ENCODE measurements at regions not wholly inside any gene's neighbourhood (a gene's known extent, or its start where the extent isn't known, plus 50 kb on each side); places are given as distances from the start of the nearest gene placed in this dataset.

GRCh38 chr1:5067246-5067645, 412.8 kb downstream of the AJAP1 start:
- DNase-seq, result no peak
- Histone ChIP-seq H3K36me3 (ENCODE audit: control insufficient read depth, insufficient read depth, low read length) (no peaks in the 10 kb centered on the region), H3K4me3 (ENCODE audit: low read depth, low read length) (no peak overlapping the region), H3K4me1 (no peaks in the 10 kb centered on the region), H3K27me3 (replicated peaks; ENCODE audit: control insufficient read depth, insufficient read depth, low read length) (no peaks in the 10 kb centered on the region), H3K9me3 (no peaks in the 10 kb centered on the region)
- ChIA-PET POLR2A (no interaction called here), CTCF (no interaction called here)
- intact Hi-C loops (cut with micrococcal nuclease; ENCODE audit: unreplicated experiment), result no loop called here
- Mint-ChIP-seq H3K36me3 (ENCODE audit: insufficient read depth, unreplicated experiment) (no peaks in the 10 kb centered on the region), H3K27ac (ENCODE audit: unreplicated experiment) (no peak overlapping the region), H3K27me3 (ENCODE audit: insufficient read depth, unreplicated experiment) (no peaks in the 10 kb centered on the region), H3K4me1 (ENCODE audit: low read depth, unreplicated experiment) (no peaks in the 10 kb centered on the region), H3K9me3 (ENCODE audit: unreplicated experiment) (no peaks in the 10 kb centered on the region), H3K4me3 (ENCODE audit: unreplicated experiment) (no peak overlapping the region)
- TF ChIP-seq, protein P1, sequence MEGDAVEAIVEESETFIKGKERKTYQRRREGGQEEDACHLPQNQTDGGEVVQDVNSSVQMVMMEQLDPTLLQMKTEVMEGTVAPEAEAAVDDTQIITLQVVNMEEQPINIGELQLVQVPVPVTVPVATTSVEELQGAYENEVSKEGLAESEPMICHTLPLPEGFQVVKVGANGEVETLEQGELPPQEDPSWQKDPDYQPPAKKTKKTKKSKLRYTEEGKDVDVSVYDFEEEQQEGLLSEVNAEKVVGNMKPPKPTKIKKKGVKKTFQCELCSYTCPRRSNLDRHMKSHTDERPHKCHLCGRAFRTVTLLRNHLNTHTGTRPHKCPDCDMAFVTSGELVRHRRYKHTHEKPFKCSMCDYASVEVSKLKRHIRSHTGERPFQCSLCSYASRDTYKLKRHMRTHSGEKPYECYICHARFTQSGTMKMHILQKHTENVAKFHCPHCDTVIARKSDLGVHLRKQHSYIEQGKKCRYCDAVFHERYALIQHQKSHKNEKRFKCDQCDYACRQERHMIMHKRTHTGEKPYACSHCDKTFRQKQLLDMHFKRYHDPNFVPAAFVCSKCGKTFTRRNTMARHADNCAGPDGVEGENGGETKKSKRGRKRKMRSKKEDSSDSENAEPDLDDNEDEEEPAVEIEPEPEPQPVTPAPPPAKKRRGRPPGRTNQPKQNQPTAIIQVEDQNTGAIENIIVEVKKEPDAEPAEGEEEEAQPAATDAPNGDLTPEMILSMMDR (IDR thresholded peaks at IDR 0.05; ENCODE audit: insufficient read depth in 1 of 2, low read depth in 1 of 2, low read length in 1 of 2, severe bottlenecking in 1 of 2, unreplicated experiment in 1 of 2), result no peak
- BruUV-seq (replicated peaks), result no TSS peak

- no peaks in the 10 kb centered on the region for H3K27me3 ChIP-seq (replicated peaks; ENCODE audit: control insufficient read depth, insufficient read depth, low read length)
- TF ChIP-seq, protein P1 (IDR thresholded peaks at IDR 0.05; ENCODE audit: insufficient read depth in 1 of 2, low read depth in 1 of 2, low read length in 1 of 2, severe bottlenecking in 1 of 2, unreplicated experiment in 1 of 2), result no peak
- H3K9me3 Mint-ChIP-seq (ENCODE audit: unreplicated experiment), result peaks cover 10% of the 10 kb centered on the region
- CTCF ChIA-PET, result no interaction called here
- no peak overlapping the region for H3K4me3 Mint-ChIP-seq (ENCODE audit: unreplicated experiment)
- H3K27ac Mint-ChIP-seq (ENCODE audit: unreplicated experiment), result no peak overlapping the region
- H3K36me3 ChIP-seq (ENCODE audit: control insufficient read depth, insufficient read depth, low read length), result no peaks in the 10 kb centered on the region
- POLR2A ChIA-PET, result no interaction called here
- H3K4me1 Mint-ChIP-seq (ENCODE audit: low read depth, unreplicated experiment), result no peaks in the 10 kb centered on the region
- H3K4me3 ChIP-seq (ENCODE audit: low read depth, low read length), result no peak overlapping the region
- no TSS peak for BruUV-seq (replicated peaks)
- H3K36me3 Mint-ChIP-seq (ENCODE audit: insufficient read depth, unreplicated experiment), result no peaks in the 10 kb centered on the region
- peaks cover 3% of the 10 kb centered on the region; the same call in 1 of the 2 replicates for H3K9me3 ChIP-seq
- H3K4me1 ChIP-seq, result no peaks in the 10 kb centered on the region
- DNase-seq, result no peak
- intact Hi-C loops (cut with micrococcal nuclease; ENCODE audit: unreplicated experiment), result no loop called here
- H3K27me3 Mint-ChIP-seq (ENCODE audit: insufficient read depth, unreplicated experiment), result no peaks in the 10 kb centered on the region
Observed at GRCh38 chr1:5053744-5054143, 399.3 kb downstream of the AJAP1 start.

DNA sequence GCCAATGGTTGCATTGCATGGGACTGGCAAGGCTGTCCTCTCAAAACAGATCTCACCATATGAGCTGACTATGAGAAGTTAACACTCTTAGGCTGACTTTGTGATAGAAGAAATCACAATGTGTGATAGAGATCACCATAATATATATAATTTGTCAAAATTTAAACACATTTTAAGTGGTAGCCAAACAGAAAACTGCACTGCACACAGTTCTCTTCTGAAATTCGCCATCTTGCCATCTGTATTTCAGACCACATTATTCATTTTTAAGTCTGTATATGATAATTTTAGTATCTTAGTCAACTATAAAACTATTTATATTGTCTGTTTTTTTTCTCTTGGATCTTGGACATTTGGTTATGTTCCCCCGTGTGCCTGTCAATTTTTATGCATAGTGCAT, 374.7 kb downstream of the AJAP1 start:
- H3K36me3 Mint-ChIP-seq (ENCODE audit: insufficient read depth, unreplicated experiment), result no peaks in the 10 kb centered on the region
- Histone ChIP-seq H3K27me3 (replicated peaks; ENCODE audit: control insufficient read depth, insufficient read depth, low read length) (no peaks in the 10 kb centered on the region), H3K36me3 (ENCODE audit: control insufficient read depth, insufficient read depth, low read length) (no peaks in the 10 kb centered on the region), H3K9me3 (no peaks in the 10 kb centered on the region), H3K4me1 (no peaks in the 10 kb centered on the region), H3K4me3 (ENCODE audit: low read depth, low read length) (no peak overlapping the region)
- H3K4me1 Mint-ChIP-seq (ENCODE audit: low read depth, unreplicated experiment), result no peaks in the 10 kb centered on the region
- H3K27me3 Mint-ChIP-seq (ENCODE audit: insufficient read depth, unreplicated experiment), result no peaks in the 10 kb centered on the region
- CTCF ChIA-PET, result no interaction called here
- intact Hi-C loops (cut with micrococcal nuclease; ENCODE audit: unreplicated experiment), result no loop called here
- H3K27ac Mint-ChIP-seq (ENCODE audit: unreplicated experiment), result no peak overlapping the region
- no TSS peak for BruUV-seq (replicated peaks)
- POLR2A ChIA-PET, result no interaction called here
- H3K4me3 Mint-ChIP-seq (ENCODE audit: unreplicated experiment), result no peak overlapping the region
- TF ChIP-seq, protein P1 (IDR thresholded peaks at IDR 0.05; ENCODE audit: insufficient read depth in 1 of 2, low read depth in 1 of 2, low read length in 1 of 2, severe bottlenecking in 1 of 2, unreplicated experiment in 1 of 2), result no peak
- DNase-seq, result no peak
- no peaks in the 10 kb centered on the region for H3K9me3 Mint-ChIP-seq (ENCODE audit: unreplicated experiment)

All from Caco-2 (cell line).